GM12878 (cell line): ENCODE measurements at regions not wholly inside any gene's neighbourhood (a gene's known extent, or its start where the extent isn't known, plus 50 kb on each side); places are given as distances from the start of the nearest gene placed in this dataset.

Experiments
- ATAC-seq: fragments of 200-7000 bp; cut with Tn5 transposase; 3 replicates; pipeline ENCODE4 v1.9.1; 2020; ENCODE audit warnings: mild to moderate bottlenecking, moderate library complexity
- BruUV-seq: library from RNA; stranded (reverse); fragments of 400-500 nt; replicated peaks from 2 replicates; lab custom pipeline; 2021; lab: Mats Ljungman, UMichigan
- CTCF ChIA-PET: fragments of 300-600 bp; sonication (Branson Sonifier 250); formaldehyde crosslinking; extraction: SDS; loops from one replicate; lab custom pipeline; 2021; ENCODE audit warnings: inconsistent platforms; lab: Yijun Ruan, JAX
- POLR2A ChIA-PET: fragments of 350-600 bp; formaldehyde crosslinking; extraction: SDS; loops from one replicate; lab custom pipeline; 2021; ENCODE audit warnings: inconsistent platforms; lab: Charles Lee
- RAD21 ChIA-PET: fragments of 300-600 bp; sonication (Branson Sonifier 250); formaldehyde crosslinking; loops from one replicate; lab custom pipeline; 2023; ENCODE audit warnings: antibody characterized with exemption; ENCODE audit not compliant: unreplicated experiment; lab: Charles Lee
- SMC1A ChIA-PET: fragments of 300-600 bp; sonication (Branson Sonifier 250); formaldehyde crosslinking; loops from one replicate; lab custom pipeline; 2023; ENCODE audit not compliant: unreplicated experiment, uncharacterized antibody; lab: Charles Lee
- DNase-seq: peaks from one replicate; pipeline ENCODE4 v3.0.0-alpha.2; 2011; ENCODE audit warnings: low read depth, low spot score
- FAIRE-seq: peaks from 3 replicates; lab custom pipeline; 2011; peaks lifted over from hg19 to GRCh38; lab: Jason Lieb, UNC
- H2AFZ ChIP-seq: 2 replicates; pipeline ENCODE4 v1.6.0; 2011; ENCODE audit warnings: low read depth, low read length, control low read depth; ENCODE audit not compliant: control insufficient read depth
- H3K27ac ChIP-seq: 2 replicates; pipeline ENCODE4 v1.5.1; 2011; ENCODE audit warnings: control low read depth; ENCODE audit not compliant: control insufficient read depth, insufficient read depth
- H3K27me3 ChIP-seq, 2 experiments: replicated peaks in 1 of 2; 2 replicates each; pipeline versions ENCODE4 v1.6.0 to v1.6.1; 2011; ENCODE audit warnings: low read length in 1 of 2; ENCODE audit not compliant: control insufficient read depth in 2 of 2, insufficient read depth in 2 of 2
- H3K36me3 ChIP-seq, 2 experiments: 2 replicates each; pipeline ENCODE4 v1.5.1; 2011; ENCODE audit warnings: low read length in 1 of 2; ENCODE audit not compliant: control insufficient read depth in 2 of 2, insufficient read depth in 2 of 2
- H3K4me1 ChIP-seq: 2 replicates; pipeline ENCODE4 v1.6.1; 2011; ENCODE audit warnings: mild to moderate bottlenecking, low read length, moderate library complexity, mixed read lengths; ENCODE audit not compliant: control insufficient read depth, insufficient read depth
- H3K4me2 ChIP-seq: 2 replicates; pipeline ENCODE4 v1.6.0; 2011; ENCODE audit warnings: control low read depth; ENCODE audit not compliant: control insufficient read depth, insufficient read depth
- H3K4me3 ChIP-seq: fragments of 200-600 bp; sonication (generic); 2 replicates; pipeline ENCODE4 v1.5.1; 2016
- H3K79me2 ChIP-seq: 2 replicates; pipeline ENCODE4 v1.6.0; 2011; ENCODE audit warnings: low read length; ENCODE audit not compliant: control insufficient read depth, insufficient read depth
- H3K9ac ChIP-seq: 2 replicates; pipeline ENCODE4 v1.8.0; 2011; ENCODE audit warnings: low read length, control low read depth, mixed read lengths; ENCODE audit not compliant: control insufficient read depth, insufficient read depth
- H3K9me3 ChIP-seq: replicated peaks from 3 replicates; pipeline ENCODE4 v1.5.1; 2011; ENCODE audit warnings: mild to moderate bottlenecking, low read length; ENCODE audit not compliant: control insufficient read depth, insufficient read depth
- H4K20me1 ChIP-seq: 2 replicates; pipeline ENCODE4 v1.6.0; 2011; ENCODE audit not compliant: control insufficient read depth, insufficient read depth
- ATF3 ChIP-seq: IDR thresholded peaks from 2 replicates; pipeline ENCODE4 v1.6.1; 2011; ENCODE audit warnings: low read depth, mild to moderate bottlenecking, low read length, moderate library complexity, borderline replicate concordance; ENCODE audit errors: extremely low read depth
- FOS ChIP-seq: IDR thresholded peaks from 3 replicates; pipeline ENCODE4 v1.6.1; 2011; ENCODE audit warnings: borderline replicate concordance; ENCODE audit not compliant: insufficient read length; ENCODE audit errors: extremely low read depth
- HSF1 ChIP-seq: fragments of 150-350 bp; IDR thresholded peaks from 2 replicates; pipeline ENCODE4 v1.6.1; 2014; ENCODE audit warnings: mild to moderate bottlenecking, low read depth, low read length
- NFYB ChIP-seq: IDR thresholded peaks from 2 replicates; pipeline ENCODE4 v1.6.1; 2011; ENCODE audit warnings: low read depth, mild to moderate bottlenecking, low read length, improper control_type of control experiment, moderate library complexity; ENCODE audit not compliant: insufficient read depth
- POLR2A ChIP-seq: IDR thresholded peaks from 2 replicates; pipeline ENCODE4 v1.6.1; 2011; ENCODE audit warnings: low read depth, mild to moderate bottlenecking, low read length
- SIX5 ChIP-seq: IDR thresholded peaks from 2 replicates; pipeline ENCODE4 v1.6.1; 2011; ENCODE audit warnings: mild to moderate bottlenecking, low read depth, low read length, moderate library complexity; ENCODE audit not compliant: severe bottlenecking
- YY1 ChIP-seq: IDR thresholded peaks from 2 replicates; pipeline ENCODE4 v1.6.1; 2011; ENCODE audit warnings: low read depth, mild to moderate bottlenecking, low read length
- ZBED1 ChIP-seq: IDR thresholded peaks from 2 replicates; pipeline ENCODE4 v1.6.1; 2016; ENCODE audit warnings: borderline replicate concordance
- ZBTB4 ChIP-seq: fragments of 450-650 bp; formaldehyde crosslinking; IDR thresholded peaks from 2 replicates; pipeline ENCODE4 v1.4.0; 2022; ENCODE audit warnings: mild to moderate bottlenecking, moderate library complexity
- ZBTB40 ChIP-seq: fragments of 450-650 bp; IDR thresholded peaks from 2 replicates; pipeline ENCODE4 v1.6.1; 2016; ENCODE audit warnings: mild to moderate bottlenecking, moderate library complexity, borderline replicate concordance
- ZNF687 ChIP-seq: fragments of 450-650 bp; IDR thresholded peaks from 2 replicates; pipeline ENCODE4 v1.6.1; 2017; ENCODE audit warnings: mild to moderate bottlenecking, moderate library complexity
- WGBS: methylation state at CpG from one replicate; pipeline ENCODE4 v1.1.6; 2016; ENCODE audit warnings: low lambda C conversion rate; ENCODE audit not compliant: insufficient replicate concordance, insufficient coverage; ENCODE audit errors: missing lambda C conversion rate; 5-methylcytosine and 5-hydroxymethylcytosine counted together
- in situ Hi-C: fragments of 300-500 bp; cut with MboI; formaldehyde crosslinking; loops from 9 replicates; pipeline ENCODE4 v1.14.3; 2018; ENCODE audit warnings: mixed read lengths
- intact Hi-C: fragments of 100-400 bp; cut with micrococcal nuclease; formaldehyde crosslinking; loops from one replicate; pipeline ENCODE4 v1.14.2; 2022; ENCODE audit not compliant: unreplicated experiment

GRCh38 chr1:48068206-48068605 lies 71.0 kb upstream of the TRABD2B start:
- H3K4me1 ChIP-seq = no peaks in the 10 kb centered on the region
- ChIA-PET SMC1A (no interaction called here), POLR2A (no interaction called here), CTCF (no interaction called here), RAD21 (no interaction called here)
- H4K20me1 ChIP-seq = no peaks in the 10 kb centered on the region
- ATAC-seq (no peak), DNase-seq (no peak), FAIRE-seq (no peak)
- no peak overlapping the region for H3K9ac ChIP-seq
- H3K27me3 ChIP-seq = no peaks in the 10 kb centered on the region
- H3K27ac ChIP-seq = no peak overlapping the region
- no TSS peak for BruUV-seq
- in situ Hi-C loops (no loop called here), intact Hi-C loops (loop anchor here (10.0 kb wide), 1 partner anchor 333 kb away; no protein-coding TSS in a partner anchor)
- H3K4me3 ChIP-seq = no peak overlapping the region
- 31% methylated on average over 1 of the region's 1 CpG for whole genome bisulfite sequencing
- H3K36me3 ChIP-seq = no peaks in the 10 kb centered on the region
- no peak overlapping the region for H3K4me2 ChIP-seq
- no peaks in the 10 kb centered on the region for H3K79me2 ChIP-seq
- no peak overlapping the region for H2AFZ ChIP-seq
- H3K9me3 ChIP-seq = no peaks in the 10 kb centered on the region
- no peak for TF ChIP-seq SIX5
- TF ChIP-seq HSF1 = no peak
- TF ChIP-seq ZBED1 = no peak
- no peak for TF ChIP-seq ZBTB40
- TF ChIP-seq ZNF687 = no peak
- no peak for TF ChIP-seq POLR2A
- no peak for TF ChIP-seq FOS
- no peak for TF ChIP-seq YY1
- TF ChIP-seq ATF3 = no peak
- TF ChIP-seq NFYB = no peak
- TF ChIP-seq ZBTB4 (CRISPR knock-in tag) = no peak
